HL-60 (cell line): ENCODE measurements at regions not wholly inside any gene's neighbourhood (a gene's known extent, or its start where the extent isn't known, plus 50 kb on each side); places are given as distances from the start of the nearest gene placed in this dataset.

ENCODE experiments used
- TF ChIP-seq, protein P1 (sequence below): IDR thresholded peaks from one replicate; pipeline ENCODE4 v1.5.1; 2011; ENCODE audit warnings: low read length, control low read depth, inconsistent platforms; ENCODE audit not compliant: insufficient read depth
- TF ChIP-seq, protein P2 (sequence below): IDR thresholded peaks from 2 replicates; pipeline ENCODE4 v1.6.1; 2012; ENCODE audit warnings: low read depth; ENCODE audit not compliant: insufficient replicate concordance

DNA sequence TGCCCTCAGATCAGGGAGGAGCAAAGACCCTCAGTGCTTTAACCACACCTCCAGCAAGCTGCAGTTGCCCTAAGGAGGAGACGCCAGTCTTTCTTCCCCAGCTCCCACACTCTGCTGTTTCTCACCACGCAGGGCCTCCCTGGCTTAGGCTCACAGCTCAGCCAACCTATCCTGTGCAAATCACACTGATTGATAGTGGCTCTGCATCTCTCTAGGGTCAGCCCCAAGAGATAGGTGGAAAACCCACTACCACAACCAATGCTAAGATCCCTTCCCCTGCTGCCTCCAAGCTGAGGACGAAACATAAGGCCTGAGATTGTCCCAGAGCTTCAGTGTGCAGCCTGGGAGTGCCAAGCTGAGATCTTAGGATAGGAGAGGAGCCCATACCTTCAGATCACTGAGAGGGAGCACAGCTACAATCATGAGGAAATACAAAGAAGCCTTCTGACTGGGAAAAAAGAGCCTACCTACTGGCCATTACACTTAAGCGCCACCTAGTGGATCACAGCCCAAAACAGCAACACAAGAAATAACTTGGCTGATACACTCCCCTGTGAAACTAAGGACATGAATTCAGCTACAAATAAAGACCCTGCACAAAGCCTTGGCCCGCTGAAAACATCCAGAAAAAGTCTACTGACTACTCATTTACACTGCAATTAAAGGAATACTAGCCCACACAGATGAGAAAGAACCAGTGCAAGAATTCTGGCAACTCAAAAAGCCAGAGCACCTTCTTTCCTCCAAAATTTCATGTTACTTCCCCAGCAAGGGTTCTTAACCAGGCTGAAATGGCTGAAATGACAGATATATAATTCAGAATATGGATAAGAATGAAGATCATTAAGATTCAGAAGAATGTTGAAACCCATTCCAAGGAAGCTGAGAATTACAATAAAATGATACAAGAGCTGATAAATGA is 271.5 kb upstream of the DCBLD2 start:
- TF ChIP-seq, protein P1, sequence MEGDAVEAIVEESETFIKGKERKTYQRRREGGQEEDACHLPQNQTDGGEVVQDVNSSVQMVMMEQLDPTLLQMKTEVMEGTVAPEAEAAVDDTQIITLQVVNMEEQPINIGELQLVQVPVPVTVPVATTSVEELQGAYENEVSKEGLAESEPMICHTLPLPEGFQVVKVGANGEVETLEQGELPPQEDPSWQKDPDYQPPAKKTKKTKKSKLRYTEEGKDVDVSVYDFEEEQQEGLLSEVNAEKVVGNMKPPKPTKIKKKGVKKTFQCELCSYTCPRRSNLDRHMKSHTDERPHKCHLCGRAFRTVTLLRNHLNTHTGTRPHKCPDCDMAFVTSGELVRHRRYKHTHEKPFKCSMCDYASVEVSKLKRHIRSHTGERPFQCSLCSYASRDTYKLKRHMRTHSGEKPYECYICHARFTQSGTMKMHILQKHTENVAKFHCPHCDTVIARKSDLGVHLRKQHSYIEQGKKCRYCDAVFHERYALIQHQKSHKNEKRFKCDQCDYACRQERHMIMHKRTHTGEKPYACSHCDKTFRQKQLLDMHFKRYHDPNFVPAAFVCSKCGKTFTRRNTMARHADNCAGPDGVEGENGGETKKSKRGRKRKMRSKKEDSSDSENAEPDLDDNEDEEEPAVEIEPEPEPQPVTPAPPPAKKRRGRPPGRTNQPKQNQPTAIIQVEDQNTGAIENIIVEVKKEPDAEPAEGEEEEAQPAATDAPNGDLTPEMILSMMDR, result peak; percentile 59
- TF ChIP-seq, protein P2, sequence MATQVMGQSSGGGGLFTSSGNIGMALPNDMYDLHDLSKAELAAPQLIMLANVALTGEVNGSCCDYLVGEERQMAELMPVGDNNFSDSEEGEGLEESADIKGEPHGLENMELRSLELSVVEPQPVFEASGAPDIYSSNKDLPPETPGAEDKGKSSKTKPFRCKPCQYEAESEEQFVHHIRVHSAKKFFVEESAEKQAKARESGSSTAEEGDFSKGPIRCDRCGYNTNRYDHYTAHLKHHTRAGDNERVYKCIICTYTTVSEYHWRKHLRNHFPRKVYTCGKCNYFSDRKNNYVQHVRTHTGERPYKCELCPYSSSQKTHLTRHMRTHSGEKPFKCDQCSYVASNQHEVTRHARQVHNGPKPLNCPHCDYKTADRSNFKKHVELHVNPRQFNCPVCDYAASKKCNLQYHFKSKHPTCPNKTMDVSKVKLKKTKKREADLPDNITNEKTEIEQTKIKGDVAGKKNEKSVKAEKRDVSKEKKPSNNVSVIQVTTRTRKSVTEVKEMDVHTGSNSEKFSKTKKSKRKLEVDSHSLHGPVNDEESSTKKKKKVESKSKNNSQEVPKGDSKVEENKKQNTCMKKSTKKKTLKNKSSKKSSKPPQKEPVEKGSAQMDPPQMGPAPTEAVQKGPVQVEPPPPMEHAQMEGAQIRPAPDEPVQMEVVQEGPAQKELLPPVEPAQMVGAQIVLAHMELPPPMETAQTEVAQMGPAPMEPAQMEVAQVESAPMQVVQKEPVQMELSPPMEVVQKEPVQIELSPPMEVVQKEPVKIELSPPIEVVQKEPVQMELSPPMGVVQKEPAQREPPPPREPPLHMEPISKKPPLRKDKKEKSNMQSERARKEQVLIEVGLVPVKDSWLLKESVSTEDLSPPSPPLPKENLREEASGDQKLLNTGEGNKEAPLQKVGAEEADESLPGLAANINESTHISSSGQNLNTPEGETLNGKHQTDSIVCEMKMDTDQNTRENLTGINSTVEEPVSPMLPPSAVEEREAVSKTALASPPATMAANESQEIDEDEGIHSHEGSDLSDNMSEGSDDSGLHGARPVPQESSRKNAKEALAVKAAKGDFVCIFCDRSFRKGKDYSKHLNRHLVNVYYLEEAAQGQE, result no peak
